ENCODE measurements at regions not wholly inside any gene's neighbourhood (a gene's known extent, or its start where the extent isn't known, plus 50 kb on each side); places are given as distances from the start of the nearest gene placed in this dataset.

- no peak for DNase-seq
Measured at GRCh38 chr18:25962919-25963318, 127.5 kb downstream of the SS18 start.

GRCh38 chr18:25962176-25962575 is 128.2 kb downstream of the SS18 start:
- no peak for DNase-seq

- no peak for DNase-seq
Measured at GRCh38 chr18:25957017-25957416, 133.4 kb downstream of the SS18 start.

GRCh38 chr18:25953111-25953510 is 137.3 kb downstream of the SS18 start:
- DNase-seq, result no peak

GRCh38 chr18:25950321-25950720 is 140.1 kb downstream of the SS18 start:
- DNase-seq, result no peak

GRCh38 chr18:25946540-25946939 is 143.9 kb downstream of the SS18 start:
- DNase-seq, result no peak

GRCh38 chr18:25935356-25935755 is 155.1 kb downstream of the SS18 start:
- no peak for DNase-seq

- DNase-seq, result no peak
Measured at GRCh38 chr18:25931126-25931525, 159.3 kb downstream of the SS18 start.

GRCh38 chr18:25929787-25930186 is 160.6 kb downstream of the SS18 start:
- DNase-seq, result no peak

GRCh38 chr18:25927830-25928229 is 162.6 kb downstream of the SS18 start:
- DNase-seq, result no peak

GRCh38 chr18:25923193-25923592 is 167.2 kb downstream of the SS18 start:
- no peak for DNase-seq

GRCh38 chr18:25921677-25922421 is 168.6 kb downstream of the SS18 start:
- DNase-seq, result peak; percentile 6 to 14

GRCh38 chr18:25915907-25916306 is 174.5 kb downstream of the SS18 start:
- no peak for DNase-seq

GRCh38 chr18:25898965-25899364 is 191.4 kb downstream of the SS18 start:
- no peak for DNase-seq

- DNase-seq, result no peak
Measured at GRCh38 chr18:25896956-25897355, 193.5 kb downstream of the SS18 start.

- DNase-seq, result peak; percentile 23 to 42
Measured at GRCh38 chr18:25896178-25896780, 194.1 kb downstream of the SS18 start.

GRCh38 chr18:25895518-25895917 is 194.9 kb downstream of the SS18 start:
- no peak for DNase-seq

- no peak for DNase-seq
Measured at GRCh38 chr18:25886283-25886682, 204.1 kb downstream of the SS18 start.

GRCh38 chr18:25883091-25883490 is 207.3 kb downstream of the SS18 start:
- no peak for DNase-seq

- no peak for DNase-seq
Measured at GRCh38 chr18:25881149-25881548, 209.3 kb downstream of the SS18 start.

GRCh38 chr18:25880441-25880840 is 210.0 kb downstream of the SS18 start:
- DNase-seq, result no peak

- DNase-seq, result no peak
Measured at GRCh38 chr18:25876330-25876948, 214.0 kb downstream of the SS18 start.

GRCh38 chr18:25875551-25876240 is 214.7 kb downstream of the SS18 start:
- DNase-seq, result no peak
